HG03521 (cell line): ENCODE measurements at regions not wholly inside any gene's neighbourhood (a gene's known extent, or its start where the extent isn't known, plus 50 kb on each side); places are given as distances from the start of the nearest gene placed in this dataset.

Experiments used
- ATAC-seq: cut with Tn5 transposase; IDR thresholded peaks from one replicate; pipeline ENCODE4 v1.9.1; 2021; ENCODE audit warnings: mild to moderate bottlenecking, moderate library complexity; ENCODE audit not compliant: unreplicated experiment

GRCh38 chr5:130731839-130732238 is 433.2 kb downstream of the HINT1 start:
- ATAC-seq = no peak

- no peak for ATAC-seq
Measured at GRCh38 chr5:130729541-130729940, 435.5 kb downstream of the HINT1 start.

- ATAC-seq = no peak
Measured at GRCh38 chr5:130727830-130728229, 437.2 kb downstream of the HINT1 start.

GRCh38 chr5:130724658-130725057 is 440.4 kb downstream of the HINT1 start:
- no peak for ATAC-seq

GRCh38 chr5:130720355-130720754 is 444.7 kb downstream of the HINT1 start:
- no peak for ATAC-seq

GRCh38 chr5:130715541-130715940 is 449.5 kb downstream of the HINT1 start:
- ATAC-seq = no peak

- ATAC-seq = no peak
Measured at GRCh38 chr5:130714200-130714599, 450.9 kb downstream of the HINT1 start.

- no peak for ATAC-seq
Measured at GRCh38 chr5:130712324-130712723, 452.7 kb downstream of the HINT1 start.

GRCh38 chr5:130710596-130710995 is 454.5 kb downstream of the HINT1 start:
- no peak for ATAC-seq

GRCh38 chr5:130708754-130709153 is 456.3 kb downstream of the HINT1 start:
- no peak for ATAC-seq

GRCh38 chr5:130706696-130707095 is 458.4 kb downstream of the HINT1 start:
- no peak for ATAC-seq

GRCh38 chr5:130705368-130705767 is 459.7 kb downstream of the HINT1 start:
- ATAC-seq = no peak

GRCh38 chr5:130693509-130693908 is 471.5 kb downstream of the HINT1 start:
- ATAC-seq = no peak

GRCh38 chr5:130692770-130693169 is 472.3 kb downstream of the HINT1 start:
- ATAC-seq = no peak

- no peak for ATAC-seq
Measured at GRCh38 chr5:130689831-130690230, 475.2 kb downstream of the HINT1 start.

- ATAC-seq = no peak
Measured at GRCh38 chr5:130687085-130687733, 477.8 kb downstream of the HINT1 start.

- no peak for ATAC-seq
Measured at GRCh38 chr5:130678637-130679036, 486.4 kb downstream of the HINT1 start.

- ATAC-seq = no peak
Measured at GRCh38 chr5:130666462-130666861, 498.6 kb downstream of the HINT1 start.

- no peak for ATAC-seq
Measured at GRCh38 chr5:130652176-130652575, 512.9 kb downstream of the HINT1 start.

GRCh38 chr5:130651440-130651839 is 513.6 kb downstream of the HINT1 start:
- no peak for ATAC-seq

GRCh38 chr5:130643321-130643720 is 521.7 kb downstream of the HINT1 start:
- ATAC-seq = no peak

- ATAC-seq = no peak
Measured at GRCh38 chr5:130642461-130642860, 522.6 kb downstream of the HINT1 start.

GRCh38 chr5:130627145-130627544 is 537.9 kb downstream of the HINT1 start:
- no peak for ATAC-seq
